ENCODE measurements at regions not wholly inside any gene's neighbourhood (a gene's known extent, or its start where the extent isn't known, plus 50 kb on each side); places are given as distances from the start of the nearest gene placed in this dataset.

GRCh38 chr21:24444736-24445135, 1162.5 kb downstream of the MRPL39 start:
- TF ChIP-seq CTCF (IDR thresholded peaks at IDR 0.05; ENCODE audit: low read length) (no peak), EZH2phosphoT487 (IDR thresholded peaks at IDR 0.05; ENCODE audit: low read length) (no peak), EZH2 (optimal IDR thresholded peaks at IDR 0.05; ENCODE audit: low read depth, low read length) (no peak)
